ENCODE measurements at regions not wholly inside any gene's neighbourhood (a gene's known extent, or its start where the extent isn't known, plus 50 kb on each side); places are given as distances from the start of the nearest gene placed in this dataset.

GRCh38 chr2:200747668-200748618, 63.8 kb upstream of the BZW1 start (continued):
- TF ChIP-seq KMT2B (CRISPR knock-in tag; IDR thresholded peaks at IDR 0.05) (no peak; the same call in 1 of the 2 replicates), ZNF512 (CRISPR knock-in tag; IDR thresholded peaks at IDR 0.05) (no peak), TSC22D2 (CRISPR knock-in tag; IDR thresholded peaks at IDR 0.05; ENCODE audit: borderline replicate concordance) (no peak), POLR2G (IDR thresholded peaks at IDR 0.05; ENCODE audit: low read depth, low read length) (peak; percentile 62), SMAD3 (CRISPR knock-in tag; IDR thresholded peaks at IDR 0.05) (peak; percentile 84), THYN1 (CRISPR knock-in tag; IDR thresholded peaks at IDR 0.05; ENCODE audit: borderline replicate concordance, low read depth) (no peak), SP140L (CRISPR knock-in tag; IDR thresholded peaks at IDR 0.05; ENCODE audit: borderline replicate concordance) (peak; percentile 57; the same call in 1 of the 2 replicates), ZSCAN21 (CRISPR knock-in tag; IDR thresholded peaks at IDR 0.05; ENCODE audit: borderline replicate concordance) (0 out of 2 replicates have a peak, but pooled peaks have one; percentile 19), CREB1 (IDR thresholded peaks at IDR 0.05) (peak; percentile 17; the same call in 1 of the 2 replicates), CREB1 (CRISPR knock-in tag; IDR thresholded peaks at IDR 0.05) (peak; percentile 53), GFI1 (CRISPR knock-in tag; IDR thresholded peaks at IDR 0.05; ENCODE audit: borderline replicate concordance) (peak; percentile 99), MBNL3 (CRISPR knock-in tag; conservative IDR thresholded peaks at IDR 0.05) (no peak), ZBTB7A (CRISPR knock-in tag; IDR thresholded peaks at IDR 0.05) (no peak), ZNF614 (CRISPR knock-in tag; IDR thresholded peaks at IDR 0.05; ENCODE audit: borderline replicate concordance) (peak; percentile 73), ZNF564 (CRISPR knock-in tag; IDR thresholded peaks at IDR 0.05) (0 out of 2 replicates have a peak, but pooled peaks have one; percentile 36), ZNF501 (CRISPR knock-in tag; IDR thresholded peaks at IDR 0.05) (peak; percentile 40; the same call in 1 of the 2 replicates), AHDC1 (CRISPR knock-in tag; IDR thresholded peaks at IDR 0.05; ENCODE audit: borderline replicate concordance) (peak; percentile 78; the same call in 1 of the 2 replicates), MBD4 (IDR thresholded peaks at IDR 0.05; ENCODE audit: borderline replicate concordance, low read length) (peak; percentile 77; the same call in 1 of the 2 replicates), PHF8 (CRISPR knock-in tag; IDR thresholded peaks at IDR 0.05) (peak; percentile 27; the same call in 1 of the 2 replicates), TARDBP (CRISPR knock-in tag; IDR thresholded peaks at IDR 0.05) (peak; percentile 85; the same call in 1 of the 2 replicates), ZNF577 (CRISPR knock-in tag; IDR thresholded peaks at IDR 0.05; ENCODE audit: borderline replicate concordance, low read depth) (no peak), ZNF589 (CRISPR knock-in tag; conservative IDR thresholded peaks at IDR 0.05) (peak; percentile 30; the same call in 1 of the 2 replicates)

Data from HepG2 (cell line).